GM10266 (cell line): ENCODE measurements at regions not wholly inside any gene's neighbourhood (a gene's known extent, or its start where the extent isn't known, plus 50 kb on each side); places are given as distances from the start of the nearest gene placed in this dataset.

Experiments
- DNase-seq: peaks from one replicate; pipeline ENCODE4 v3.0.0; 2012; ENCODE audit errors: extremely low spot score
- TF ChIP-seq, protein P1 (sequence below): IDR thresholded peaks from 2 replicates; pipeline ENCODE4 v1.5.1; 2012; ENCODE audit warnings: mild to moderate bottlenecking, low read depth; ENCODE audit not compliant: control insufficient read depth, insufficient read depth; ENCODE audit errors: missing control alignments

DNA sequence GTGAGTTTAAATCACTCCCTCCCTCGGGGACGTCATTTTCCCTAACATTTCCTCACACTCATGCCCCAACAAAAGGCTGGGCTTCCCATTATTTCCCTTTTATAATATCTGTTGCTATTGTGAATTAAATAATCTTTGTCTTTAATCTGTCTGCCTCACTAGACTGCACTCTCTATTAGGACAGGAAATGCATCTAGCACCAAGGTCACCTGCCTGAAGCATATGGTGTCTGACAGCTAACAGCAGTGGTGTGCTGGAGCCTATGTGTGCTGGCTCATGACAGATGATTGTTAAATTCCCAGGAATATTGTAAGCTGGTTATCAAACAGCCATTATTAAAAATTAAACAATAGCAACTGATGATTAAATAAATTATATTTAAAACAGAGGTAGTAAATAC lies 237.0 kb upstream of the CEP162 start:
- no peak for DNase-seq
- TF ChIP-seq, protein P1, sequence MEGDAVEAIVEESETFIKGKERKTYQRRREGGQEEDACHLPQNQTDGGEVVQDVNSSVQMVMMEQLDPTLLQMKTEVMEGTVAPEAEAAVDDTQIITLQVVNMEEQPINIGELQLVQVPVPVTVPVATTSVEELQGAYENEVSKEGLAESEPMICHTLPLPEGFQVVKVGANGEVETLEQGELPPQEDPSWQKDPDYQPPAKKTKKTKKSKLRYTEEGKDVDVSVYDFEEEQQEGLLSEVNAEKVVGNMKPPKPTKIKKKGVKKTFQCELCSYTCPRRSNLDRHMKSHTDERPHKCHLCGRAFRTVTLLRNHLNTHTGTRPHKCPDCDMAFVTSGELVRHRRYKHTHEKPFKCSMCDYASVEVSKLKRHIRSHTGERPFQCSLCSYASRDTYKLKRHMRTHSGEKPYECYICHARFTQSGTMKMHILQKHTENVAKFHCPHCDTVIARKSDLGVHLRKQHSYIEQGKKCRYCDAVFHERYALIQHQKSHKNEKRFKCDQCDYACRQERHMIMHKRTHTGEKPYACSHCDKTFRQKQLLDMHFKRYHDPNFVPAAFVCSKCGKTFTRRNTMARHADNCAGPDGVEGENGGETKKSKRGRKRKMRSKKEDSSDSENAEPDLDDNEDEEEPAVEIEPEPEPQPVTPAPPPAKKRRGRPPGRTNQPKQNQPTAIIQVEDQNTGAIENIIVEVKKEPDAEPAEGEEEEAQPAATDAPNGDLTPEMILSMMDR: no peak

GRCh38 chr6:84462698-84463097 lies 235.3 kb upstream of the CEP162 start:
- TF ChIP-seq, protein P1: no peak
- no peak for DNase-seq

DNA sequence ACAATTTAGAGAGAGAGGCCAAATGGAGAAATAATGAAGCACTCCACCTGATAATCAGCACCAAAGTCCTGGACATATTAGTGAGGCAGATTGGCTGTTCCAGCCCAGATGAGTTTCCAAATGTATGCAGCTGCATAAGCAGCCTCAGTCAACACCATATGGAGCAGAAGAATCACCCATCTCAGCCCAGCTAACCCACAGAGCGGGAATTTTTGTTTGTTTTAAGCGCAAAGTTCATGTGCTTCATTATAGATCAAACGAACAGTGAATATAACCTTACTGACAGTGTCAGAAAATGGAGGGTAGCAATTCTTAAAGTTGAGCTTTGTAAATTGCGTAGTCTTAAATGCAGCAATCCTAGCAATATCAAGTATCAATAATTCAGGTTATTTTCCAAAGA lies 234.0 kb upstream of the CEP162 start:
- TF ChIP-seq, protein P1: no peak
- no peak for DNase-seq

- DNase-seq: no peak
- TF ChIP-seq, protein P1: no peak
These were observed 233.0 kb upstream of the CEP162 start for GRCh38 chr6:84460491-84460890.

GRCh38 chr6:84459401-84459800 lies 232.0 kb upstream of the CEP162 start:
- TF ChIP-seq, protein P1: no peak
- DNase-seq: no peak

DNA sequence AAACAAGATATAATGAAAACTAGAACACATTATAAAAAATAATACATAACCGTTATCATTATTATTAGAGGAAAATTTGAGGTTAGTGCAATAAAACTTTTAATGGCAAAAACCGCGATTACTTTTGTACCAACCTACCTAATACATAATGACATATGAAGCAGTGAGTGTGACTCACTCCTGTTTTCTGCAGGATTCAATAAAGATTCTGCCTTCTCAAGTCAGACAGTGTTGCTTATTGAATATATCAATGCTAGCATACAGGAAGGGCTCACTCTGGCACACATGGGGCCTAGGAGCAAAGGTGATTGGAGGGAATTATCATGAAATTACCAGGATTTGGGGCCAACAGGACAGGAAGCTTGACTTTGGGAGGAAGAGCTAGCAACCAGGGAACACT lies 230.8 kb upstream of the CEP162 start:
- TF ChIP-seq, protein P1: no peak
- DNase-seq: no peak

DNA sequence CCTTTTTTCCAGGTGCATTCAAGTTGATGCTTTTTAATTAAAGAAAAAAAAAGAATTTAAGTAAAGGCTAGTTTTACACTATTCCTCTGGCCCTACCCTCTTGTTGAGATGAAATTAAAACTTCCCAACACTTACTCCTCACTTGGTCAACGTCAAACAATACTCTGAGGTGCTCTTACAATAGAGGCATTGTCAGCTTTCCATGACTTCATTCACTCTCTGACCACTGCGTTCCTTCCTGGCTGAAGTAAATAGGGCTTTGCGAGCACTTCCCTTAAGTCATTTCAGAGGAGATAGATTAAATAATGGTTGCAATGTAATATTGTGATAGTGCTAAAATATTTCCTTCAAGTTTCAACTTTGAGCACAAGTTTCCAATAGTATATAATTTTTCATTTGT lies 229.8 kb upstream of the CEP162 start:
- DNase-seq: no peak

More for the DNA sequence above, 229.8 kb upstream of the CEP162 start:
- TF ChIP-seq, protein P1: no peak
